IPS DF 19.7 (cell line): ENCODE measurements at regions not wholly inside any gene's neighbourhood (a gene's known extent, or its start where the extent isn't known, plus 50 kb on each side); places are given as distances from the start of the nearest gene placed in this dataset.
"Not testable (repeated sequence)": the region's sequence is repeated elsewhere in the genome, so short reads cannot be mapped to it uniquely, and the experiment has no call there.

Source experiments
- DNase-seq: peaks from one replicate; pipeline ENCODE4 v3.0.0-alpha.2; 2013; ENCODE audit warnings: low read depth, low spot score

- DNase-seq: no peak
Measured at GRCh38 chr5:89307972-89308371, 425.0 kb upstream of the MEF2C start.

- DNase-seq: not testable (repeated sequence)
Measured at GRCh38 chr5:89307141-89307540, 424.2 kb upstream of the MEF2C start.

GRCh38 chr5:89303033-89303480, 420.1 kb upstream of the MEF2C start:
- DNase-seq: no peak

- DNase-seq: no peak
Measured at GRCh38 chr5:89302102-89302891, 419.3 kb upstream of the MEF2C start.

GRCh38 chr5:89301321-89302025, 418.5 kb upstream of the MEF2C start:
- DNase-seq: no peak

- no peak for DNase-seq
Measured at GRCh38 chr5:89300426-89300970, 417.5 kb upstream of the MEF2C start.

- DNase-seq: no peak
Measured at GRCh38 chr5:89299998-89300397, 417.0 kb upstream of the MEF2C start.

- no peak for DNase-seq
Measured at GRCh38 chr5:89297066-89297465, 414.1 kb upstream of the MEF2C start.

- no peak for DNase-seq
Measured at GRCh38 chr5:89293810-89294209, 410.8 kb upstream of the MEF2C start.

- DNase-seq: no peak
Measured at GRCh38 chr5:89292487-89292886, 409.5 kb upstream of the MEF2C start.

GRCh38 chr5:89289604-89290003, 406.6 kb upstream of the MEF2C start:
- DNase-seq: no peak

- no peak for DNase-seq
Measured at GRCh38 chr5:89287964-89288363, 405.0 kb upstream of the MEF2C start.

GRCh38 chr5:89286320-89286719, 403.3 kb upstream of the MEF2C start:
- no peak for DNase-seq

- DNase-seq: no peak
Measured at GRCh38 chr5:89283728-89284493, 400.9 kb upstream of the MEF2C start.

- no peak for DNase-seq
Measured at GRCh38 chr5:89282554-89283510, 399.8 kb upstream of the MEF2C start.

GRCh38 chr5:89281766-89282553, 399.0 kb upstream of the MEF2C start:
- DNase-seq: no peak

- DNase-seq: no peak
Measured at GRCh38 chr5:89281211-89281610, 398.2 kb upstream of the MEF2C start.

- DNase-seq: no peak
Measured at GRCh38 chr5:89280103-89281037, 397.4 kb upstream of the MEF2C start.
